ENCODE measurements at regions not wholly inside any gene's neighbourhood (a gene's known extent, or its start where the extent isn't known, plus 50 kb on each side); places are given as distances from the start of the nearest gene placed in this dataset. TPM values are rescaled to one million over a fixed set of nuclear protein-coding genes. Genes with fewer than 3 reads are reported as not detected.

Small RNA genes lying in the stretch of these regions (small RNA-seq; reads per million reads assigned to genes)
- not detected for gene RNU1-141P
